T-helper 1 cell (primary cell): ENCODE measurements at regions not wholly inside any gene's neighbourhood (a gene's known extent, or its start where the extent isn't known, plus 50 kb on each side); places are given as distances from the start of the nearest gene placed in this dataset.

Source experiments
- DNase-seq, 5 donors: peaks; one replicate each; pipeline ENCODE4 v3.0.0-alpha.2; 2012 to 2020

DNA sequence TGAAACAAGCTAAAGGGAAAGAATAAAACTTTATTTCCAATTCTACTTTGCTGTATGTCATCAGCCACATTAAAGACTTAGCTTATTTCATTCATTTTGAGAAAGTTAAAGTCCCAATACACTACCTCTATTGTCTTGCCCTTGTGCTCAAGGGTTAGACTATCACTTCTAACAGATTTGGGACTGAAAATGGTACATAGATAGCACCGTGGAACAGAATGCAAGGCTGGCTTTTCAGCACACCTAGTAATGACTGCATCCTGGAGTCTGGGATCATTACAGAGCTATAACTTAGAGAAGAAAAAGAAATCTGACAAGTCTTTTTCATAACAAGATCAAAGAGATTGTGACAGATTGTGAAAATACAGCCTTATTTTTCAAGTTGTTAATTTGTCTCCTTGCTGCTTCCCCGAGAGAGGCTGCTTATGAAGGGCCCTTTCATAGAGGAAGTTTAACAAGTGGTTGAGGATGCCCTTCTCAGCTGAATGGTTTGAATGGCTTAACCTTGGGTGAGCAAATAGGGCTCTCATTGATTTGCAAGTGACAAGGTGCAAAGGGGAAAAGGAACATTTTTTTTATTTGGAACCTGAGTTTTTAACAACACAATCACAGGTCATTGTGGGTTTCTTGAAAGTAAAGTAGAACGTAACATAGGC, 371.8 kb downstream of the EPHA4 start:
- DNase-seq, result no peak

DNA sequence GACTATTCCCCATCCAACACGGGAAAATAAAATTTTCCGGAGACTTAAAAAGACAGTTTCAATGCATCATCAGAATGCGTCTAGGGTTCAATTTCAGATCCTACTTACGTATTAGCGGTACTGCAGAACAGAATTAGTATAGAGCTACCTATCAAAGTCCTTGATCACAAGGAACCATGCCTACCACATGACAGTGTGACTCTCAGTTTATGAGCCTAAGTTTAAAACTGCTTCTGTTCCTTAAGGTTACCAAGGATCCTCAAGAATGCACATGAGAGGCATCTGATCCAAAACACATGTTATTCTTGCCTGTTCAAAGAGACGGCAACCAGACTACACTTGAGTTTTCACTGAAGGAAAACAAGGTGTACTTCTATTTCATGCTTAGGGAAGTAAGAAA, 369.7 kb downstream of the EPHA4 start:
- no peak for DNase-seq

DNA sequence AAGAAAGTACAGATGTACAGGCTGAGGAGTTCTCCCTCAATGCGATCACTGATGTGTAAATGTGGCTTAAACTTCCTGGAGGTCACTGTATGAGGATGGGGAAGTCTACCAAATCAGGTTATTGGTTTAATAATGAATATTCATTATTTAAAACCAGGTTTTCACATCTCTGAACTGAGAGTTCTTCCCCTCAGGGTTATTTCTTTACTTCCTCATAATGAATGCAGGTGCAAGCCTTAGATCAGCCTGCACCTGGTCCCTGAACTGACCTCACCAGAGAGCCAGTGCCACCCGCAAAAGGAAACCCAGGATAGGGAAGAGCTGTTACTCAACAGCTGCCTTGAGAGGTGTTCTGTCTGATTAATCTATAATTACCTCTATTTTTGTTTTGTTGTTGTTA, 369.0 kb downstream of the EPHA4 start:
- DNase-seq, result no peak

DNA sequence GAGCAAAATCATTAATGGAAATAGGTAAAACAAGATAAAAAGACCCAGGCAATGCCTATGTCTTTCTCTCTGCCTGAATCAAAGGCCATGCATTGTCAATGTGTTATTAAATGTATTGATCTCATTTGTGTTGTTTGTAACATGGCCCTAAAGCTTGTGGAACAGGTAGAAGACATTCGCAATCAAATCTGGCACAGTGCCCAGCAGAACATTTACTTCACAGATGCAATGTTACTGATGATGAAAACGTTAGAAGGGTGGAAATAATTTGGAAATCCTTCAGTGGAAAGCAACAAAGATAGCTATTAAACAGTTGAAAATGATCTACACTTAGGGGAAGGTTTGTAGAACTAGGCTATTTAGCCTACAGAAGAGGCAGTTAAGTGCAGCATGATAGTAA, 368.2 kb downstream of the EPHA4 start:
- no peak for DNase-seq

DNA sequence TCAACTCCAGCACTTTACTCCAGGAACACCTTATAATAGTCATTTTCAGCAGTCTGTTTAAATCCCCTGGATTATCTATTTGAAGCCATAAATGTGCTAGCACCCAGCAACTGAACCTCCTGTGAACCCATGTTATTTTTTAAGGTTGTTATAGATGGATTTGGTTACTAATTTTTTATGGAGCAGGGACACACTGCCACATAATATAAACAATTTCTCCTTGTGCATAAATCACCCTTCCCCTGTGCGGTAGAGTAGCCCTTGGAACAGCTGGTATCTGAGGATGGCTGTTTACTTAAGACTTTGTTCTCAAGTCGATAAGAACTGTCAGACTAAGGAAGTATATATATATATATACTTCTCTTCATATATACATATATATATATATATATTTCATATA, 367.4 kb downstream of the EPHA4 start:
- no peak for DNase-seq

DNA sequence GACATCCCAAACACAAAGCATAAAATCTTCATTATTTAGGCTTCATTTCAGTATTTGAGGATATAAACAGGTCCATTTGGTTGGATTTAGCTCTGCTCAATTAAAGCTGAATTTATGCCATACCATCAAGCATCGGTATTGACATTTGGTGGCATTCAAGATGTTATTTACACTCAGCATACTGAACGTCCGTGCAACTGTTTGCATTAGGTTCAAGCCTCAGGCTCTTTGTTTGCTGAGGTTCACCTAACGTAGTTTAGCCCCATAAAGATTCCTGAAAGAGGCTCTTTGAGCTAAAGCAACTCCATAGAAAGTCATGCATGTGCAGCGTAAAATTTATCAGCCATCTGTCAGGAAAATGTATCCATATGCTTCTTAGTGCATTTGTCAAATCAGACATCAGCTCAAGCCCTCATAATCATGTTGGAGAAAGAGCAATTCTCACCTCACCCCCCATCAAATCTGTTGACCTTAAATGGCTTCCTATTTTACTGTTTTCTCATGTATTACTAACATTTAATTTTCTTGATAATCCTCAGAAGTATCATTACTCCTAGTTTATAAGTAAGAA, 366.9 kb downstream of the EPHA4 start:
- no peak for DNase-seq

DNA sequence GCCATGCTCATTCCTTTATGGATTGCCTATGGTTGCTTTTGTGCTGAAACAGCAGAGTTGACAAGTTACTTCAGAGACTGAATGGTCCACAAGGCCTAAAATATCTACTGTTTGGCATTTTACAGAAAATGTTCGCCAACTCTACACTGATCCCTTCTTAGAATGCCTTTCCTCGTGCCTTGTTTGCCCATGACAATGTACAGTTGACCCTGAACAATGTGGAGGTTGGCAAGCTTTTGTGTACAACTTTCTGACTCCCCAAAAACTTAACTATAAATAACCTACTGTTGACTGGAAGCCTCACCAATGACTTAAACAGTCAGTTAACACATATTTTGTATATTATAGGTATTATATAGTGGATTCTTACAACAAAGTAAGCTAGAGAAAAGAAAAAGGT, 361.4 kb downstream of the EPHA4 start:
- DNase-seq, result no peak

DNA sequence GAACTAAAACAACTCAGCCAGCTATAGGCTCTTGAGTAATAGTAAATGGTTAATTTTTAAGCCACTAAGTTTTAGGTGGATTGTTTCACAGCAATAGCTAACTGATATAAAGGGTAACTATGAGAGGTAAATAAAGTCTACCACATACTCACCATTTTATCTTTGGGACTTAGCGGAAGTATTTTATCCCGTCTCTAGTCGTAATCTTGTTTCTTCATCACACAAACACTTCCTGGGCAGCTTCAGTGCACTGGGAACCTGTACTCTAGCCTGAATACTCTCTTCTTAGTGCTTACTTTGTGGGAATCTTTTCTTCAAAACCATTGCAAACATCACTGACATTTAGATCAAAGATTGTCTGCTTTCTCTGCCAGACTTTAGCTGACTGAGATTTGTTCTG, 360.5 kb downstream of the EPHA4 start:
- no peak for DNase-seq

DNA sequence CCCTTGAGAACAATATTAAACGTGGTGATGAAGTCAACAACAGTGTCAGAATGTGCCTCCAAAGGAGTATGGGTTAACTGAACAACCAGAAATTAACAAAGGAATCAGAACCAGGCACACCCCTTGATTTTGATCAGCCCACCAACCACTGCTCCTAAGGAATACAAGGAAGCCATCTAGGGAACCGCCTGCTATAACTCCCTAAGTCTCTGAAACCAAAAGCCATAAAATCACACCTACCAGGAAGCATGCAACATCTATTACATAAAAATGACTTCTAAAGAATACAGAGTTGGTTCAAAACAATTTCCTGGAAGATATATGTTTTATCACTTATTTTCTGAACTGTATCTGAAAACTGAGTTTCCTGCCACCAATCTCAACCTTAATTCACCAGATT, 360.0 kb downstream of the EPHA4 start:
- DNase-seq, result no peak

DNA sequence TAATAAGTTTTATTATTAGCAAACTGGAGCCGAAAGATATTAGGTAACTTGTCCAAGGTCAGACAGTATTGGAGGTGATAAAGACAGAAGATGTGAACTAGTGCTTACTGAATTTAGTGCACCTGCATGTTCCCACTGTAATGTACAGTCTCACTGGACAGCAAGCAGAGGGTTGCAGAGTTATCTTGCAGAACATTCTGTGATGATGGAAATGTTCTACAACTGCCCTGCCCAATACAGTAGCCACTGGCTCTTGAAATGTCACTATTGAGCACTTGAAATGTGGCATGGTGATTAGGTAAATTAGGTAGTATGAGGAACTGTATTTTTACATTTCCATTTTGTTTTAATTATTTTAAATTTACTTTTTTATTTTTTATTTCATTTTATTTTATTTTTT, 356.6 kb downstream of the EPHA4 start:
- no peak for DNase-seq

DNA sequence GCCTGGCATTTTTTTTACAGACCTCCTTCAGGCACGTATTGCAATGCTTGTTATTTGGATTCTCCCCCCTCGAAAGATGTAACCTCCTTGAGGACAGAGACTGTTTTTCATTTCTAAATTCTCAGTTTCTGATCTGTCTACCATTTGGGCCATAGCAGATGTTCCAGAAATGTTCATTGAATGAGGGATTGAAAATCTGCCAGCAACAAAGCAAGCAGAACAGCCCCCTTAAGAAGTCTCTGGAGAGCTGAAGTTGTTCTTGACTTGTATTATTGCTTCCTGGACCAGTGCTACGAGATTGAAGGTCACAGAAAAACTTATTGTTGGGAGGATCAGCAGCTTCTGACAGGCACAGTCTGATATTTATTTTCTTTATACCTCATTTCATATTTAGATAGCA, 355.5 kb downstream of the EPHA4 start:
- DNase-seq, result no peak

DNA sequence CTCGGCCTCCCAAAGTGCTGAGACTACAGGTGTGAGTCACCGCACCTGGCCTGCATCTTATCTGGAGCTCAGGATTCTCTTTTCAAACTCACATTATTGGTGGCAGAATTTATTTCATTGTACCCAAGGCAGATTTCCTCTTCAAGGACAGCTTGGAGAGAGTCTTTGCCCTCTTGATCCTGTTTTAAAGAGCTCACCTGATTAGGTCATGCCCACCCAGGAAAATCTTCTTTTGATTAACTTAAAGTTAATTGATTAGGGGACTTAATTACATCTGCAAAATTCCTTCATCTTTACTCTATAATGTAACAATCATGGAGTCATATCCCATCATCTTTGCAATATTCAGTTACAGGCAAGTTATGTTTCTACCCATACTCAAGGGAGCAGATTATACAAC, 346.4 kb downstream of the EPHA4 start:
- no peak for DNase-seq

DNA sequence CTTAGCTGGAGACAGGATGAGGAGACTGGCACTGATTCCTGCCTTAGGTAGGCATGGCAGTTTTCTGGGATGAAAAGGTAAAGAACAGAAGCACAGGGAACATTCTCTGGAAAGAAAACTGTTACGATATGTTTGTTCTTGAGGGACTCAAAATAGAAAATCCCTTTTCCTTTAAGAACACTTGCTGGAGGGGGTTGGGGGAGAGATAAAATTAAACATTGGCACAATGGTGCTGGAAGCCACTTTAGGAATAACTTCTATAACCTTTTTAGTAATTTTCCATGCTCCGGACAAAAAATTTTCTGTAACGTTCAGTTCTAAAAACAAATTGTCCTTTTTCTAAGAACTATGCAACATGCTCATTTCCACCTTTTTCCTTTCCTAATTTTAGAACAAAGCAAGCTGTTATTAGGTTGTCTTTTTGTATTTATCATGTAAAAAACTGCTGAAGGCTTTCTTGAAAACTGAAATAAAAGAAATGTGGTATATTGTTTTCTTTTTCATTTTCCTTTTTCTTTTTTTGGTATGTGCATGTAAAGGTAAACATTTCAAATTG, 343.8 kb downstream of the EPHA4 start:
- DNase-seq, result no peak

DNA sequence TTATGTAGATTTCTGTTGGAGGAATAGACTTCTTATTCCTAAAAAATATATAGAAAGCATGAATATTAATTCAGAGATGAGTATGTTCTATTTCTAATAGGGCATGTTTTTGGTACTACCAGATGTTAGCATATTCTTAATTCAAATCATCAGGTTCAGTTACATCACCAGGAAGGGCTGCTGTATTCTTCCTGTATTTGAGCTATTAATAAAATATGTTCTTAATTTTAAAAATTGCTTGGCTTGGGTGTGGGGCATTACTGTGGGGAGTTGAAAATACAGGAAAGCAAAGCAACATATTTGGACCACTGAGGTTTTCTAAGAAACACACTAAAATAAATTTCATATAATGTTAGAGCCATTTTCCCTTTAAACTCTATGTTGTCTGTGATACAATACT, 343.0 kb downstream of the EPHA4 start:
- no peak for DNase-seq

DNA sequence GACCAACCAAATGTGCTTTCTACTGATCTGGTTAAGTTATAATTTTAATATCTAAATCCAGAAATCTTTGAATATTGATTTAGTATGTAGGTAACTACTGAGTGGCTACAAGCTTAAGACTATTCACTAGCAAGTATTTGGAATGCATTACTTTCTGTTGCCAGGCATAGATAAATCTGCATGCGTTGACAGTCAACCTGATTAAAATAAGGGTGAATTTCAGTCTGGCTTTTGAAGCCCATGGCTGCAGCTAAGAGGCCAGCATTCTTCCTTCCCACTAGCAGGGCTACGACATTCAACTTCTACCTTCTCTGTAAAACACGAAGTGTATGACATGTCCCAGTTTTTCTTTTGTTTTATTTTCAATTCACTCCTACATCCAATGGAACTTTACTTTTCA, 340.6 kb downstream of the EPHA4 start:
- no peak for DNase-seq

DNA sequence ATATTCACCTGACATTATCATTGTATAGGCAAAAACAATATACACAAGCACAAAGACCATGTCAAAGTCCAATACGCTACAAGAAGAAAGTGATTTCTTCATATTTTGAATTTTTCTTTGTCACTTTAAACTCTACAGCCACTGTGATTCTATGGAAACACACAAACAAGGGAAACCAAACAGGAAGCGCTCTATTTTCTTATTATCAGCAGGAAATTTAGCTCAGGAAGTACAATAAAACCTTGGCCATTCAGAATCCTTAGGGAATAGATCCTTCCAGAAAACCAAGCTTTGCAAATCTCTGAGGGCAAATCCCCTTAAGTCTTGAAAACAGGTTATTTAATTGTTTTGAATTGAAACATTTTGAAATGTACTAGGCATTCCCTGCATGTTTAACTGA, 336.2 kb downstream of the EPHA4 start:
- DNase-seq, result no peak

DNA sequence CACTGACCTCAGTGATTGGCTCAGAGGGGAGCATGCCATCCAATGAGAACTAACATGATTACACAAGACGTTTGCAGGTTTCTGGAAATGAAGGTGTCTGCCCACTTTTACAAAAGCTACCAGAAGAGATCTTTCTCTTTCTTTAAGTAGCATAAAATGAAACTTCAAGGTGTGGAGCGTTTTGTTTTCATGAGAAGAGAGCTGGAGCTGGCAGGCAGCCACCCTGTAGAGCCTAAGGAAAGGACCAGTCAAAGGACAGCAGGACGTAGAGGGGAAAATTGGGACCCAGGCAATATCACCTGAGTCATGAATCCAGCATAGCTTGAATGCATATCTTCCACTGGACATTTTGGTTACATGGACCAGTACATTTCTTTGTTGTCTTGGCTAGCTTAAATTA, 331.0 kb downstream of the EPHA4 start:
- DNase-seq, result no peak

DNA sequence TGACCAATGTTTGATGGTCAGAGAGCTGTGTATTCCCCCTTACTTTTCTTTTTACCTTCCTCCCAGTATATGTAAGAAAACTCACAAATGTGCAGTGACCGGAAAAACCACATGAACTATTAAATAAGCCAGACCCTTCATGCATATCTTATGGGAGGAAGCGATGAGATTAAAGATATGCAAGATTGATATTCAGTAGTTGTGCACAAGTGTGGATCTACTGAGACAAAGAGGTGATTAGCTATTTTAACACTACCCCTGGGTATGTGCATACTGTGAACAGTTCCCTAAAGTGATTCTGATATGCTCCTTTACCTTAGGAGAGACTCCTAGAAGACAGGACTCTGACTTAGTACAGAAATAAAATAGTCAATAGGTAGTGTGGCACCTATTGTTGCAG, 328.3 kb downstream of the EPHA4 start:
- DNase-seq, result no peak

DNA sequence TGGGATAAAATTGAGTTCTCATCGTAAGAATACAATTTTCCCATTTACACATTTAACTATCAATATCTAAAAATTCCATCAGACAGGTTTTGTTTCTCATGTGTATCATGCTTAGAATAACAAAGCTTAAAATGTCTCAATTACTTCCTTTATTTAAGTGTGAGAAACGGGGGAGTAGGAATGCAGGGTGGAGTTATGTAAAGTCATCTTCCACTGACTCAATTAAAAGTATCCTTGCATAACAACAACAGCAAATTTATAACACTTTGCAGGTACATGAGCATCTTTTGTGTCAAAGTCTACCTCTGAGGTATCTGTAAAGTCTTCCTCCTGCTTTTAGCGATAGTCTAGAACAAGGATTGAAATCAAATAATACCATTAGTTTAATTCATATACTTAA, 327.1 kb downstream of the EPHA4 start:
- no peak for DNase-seq

DNA sequence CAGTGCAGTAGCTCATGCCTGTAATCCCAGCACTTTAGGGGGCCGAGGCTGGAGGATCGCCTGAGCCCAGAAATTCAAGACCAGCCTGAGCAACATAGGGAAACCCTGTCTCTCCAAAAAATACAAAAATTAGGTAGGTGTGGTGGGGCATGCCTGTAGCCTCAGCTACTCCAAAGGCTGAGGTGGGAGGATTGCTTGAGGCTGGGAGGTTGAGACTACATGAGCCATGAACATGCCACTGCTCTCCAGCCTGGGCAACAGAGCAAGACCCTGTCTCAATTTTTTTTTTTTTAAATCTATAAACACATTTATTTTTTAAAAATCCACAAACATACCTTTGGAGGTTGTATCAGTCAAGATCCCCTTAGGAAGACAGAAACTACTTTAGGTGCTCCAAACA, 326.3 kb downstream of the EPHA4 start:
- DNase-seq, result no peak

DNA sequence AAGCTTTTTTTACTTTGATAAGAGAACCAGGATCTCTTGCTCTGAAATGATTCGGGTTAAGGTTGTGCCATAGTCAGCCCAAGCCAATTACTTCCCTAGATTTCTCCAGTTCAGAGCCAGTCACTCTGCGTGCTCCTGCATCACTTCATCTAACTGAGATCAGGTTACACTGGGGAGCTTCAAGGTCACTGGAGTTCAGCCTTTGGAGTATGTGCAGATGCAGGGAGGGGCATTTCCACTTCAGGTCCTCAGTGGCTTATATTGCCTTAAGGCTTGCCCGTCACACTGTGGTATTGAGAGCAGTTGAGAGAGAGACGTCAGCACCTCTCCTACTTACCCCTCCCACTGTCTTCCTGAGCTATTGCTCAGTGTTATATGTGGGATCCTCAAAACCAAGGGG, 317.8 kb downstream of the EPHA4 start:
- no peak for DNase-seq

DNA sequence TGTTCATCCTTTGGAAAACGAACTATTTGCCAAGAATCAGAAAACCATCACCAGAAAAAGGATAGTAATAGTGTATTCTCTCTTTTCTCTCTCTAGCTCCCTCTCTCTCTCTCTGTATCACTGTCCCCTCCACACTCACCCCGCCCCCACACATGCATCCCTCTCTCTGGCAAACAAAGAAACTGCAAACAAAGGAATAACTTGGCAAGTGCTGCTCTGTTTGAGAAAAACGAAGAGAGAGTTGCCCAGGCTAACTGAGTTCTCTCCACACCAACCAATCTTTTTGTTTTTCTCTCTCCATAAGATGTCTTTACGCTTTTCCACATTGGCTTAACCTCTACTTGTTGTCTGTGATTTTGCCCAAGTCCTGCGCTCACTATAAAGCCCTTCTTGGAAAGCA, 316.2 kb downstream of the EPHA4 start:
- DNase-seq, result no peak

DNA sequence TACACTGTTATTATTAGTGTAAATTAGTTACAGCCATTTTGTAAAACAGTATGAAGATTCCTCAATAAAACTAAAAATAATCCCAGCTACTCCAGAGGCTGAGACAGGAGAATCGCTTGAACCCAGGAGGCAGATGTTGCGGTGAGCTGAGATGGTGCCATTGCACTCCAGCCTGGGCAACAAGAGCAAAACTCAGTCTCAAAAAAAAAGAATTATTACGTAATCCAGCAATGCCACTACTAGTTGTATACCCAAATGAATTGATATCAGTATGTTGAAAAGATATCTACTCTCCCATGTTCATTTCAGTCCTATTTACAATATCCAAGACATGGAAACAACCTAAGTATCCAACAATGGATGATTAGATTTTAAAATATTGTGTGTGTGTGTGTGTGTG, 313.6 kb downstream of the EPHA4 start:
- DNase-seq, result no peak

DNA sequence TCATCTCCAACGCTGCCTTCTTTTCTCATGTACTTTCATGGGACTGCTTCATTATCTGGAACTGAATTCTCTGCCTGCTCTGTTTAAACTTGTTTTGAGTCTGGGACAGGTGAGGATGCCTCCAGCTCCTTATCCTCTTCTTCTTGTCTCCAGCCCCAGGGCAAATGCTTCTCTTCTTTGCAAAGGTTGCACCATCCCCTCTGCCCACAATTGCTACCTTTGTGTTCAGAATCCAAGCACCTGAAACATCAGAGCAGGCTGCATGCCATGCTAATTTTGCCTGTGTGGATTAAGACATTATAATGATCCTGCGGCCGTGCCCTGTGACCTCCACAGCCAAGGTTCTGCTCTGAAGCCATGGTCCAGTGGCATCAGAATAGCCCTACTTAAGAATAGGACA, 309.5 kb downstream of the EPHA4 start:
- no peak for DNase-seq

DNA sequence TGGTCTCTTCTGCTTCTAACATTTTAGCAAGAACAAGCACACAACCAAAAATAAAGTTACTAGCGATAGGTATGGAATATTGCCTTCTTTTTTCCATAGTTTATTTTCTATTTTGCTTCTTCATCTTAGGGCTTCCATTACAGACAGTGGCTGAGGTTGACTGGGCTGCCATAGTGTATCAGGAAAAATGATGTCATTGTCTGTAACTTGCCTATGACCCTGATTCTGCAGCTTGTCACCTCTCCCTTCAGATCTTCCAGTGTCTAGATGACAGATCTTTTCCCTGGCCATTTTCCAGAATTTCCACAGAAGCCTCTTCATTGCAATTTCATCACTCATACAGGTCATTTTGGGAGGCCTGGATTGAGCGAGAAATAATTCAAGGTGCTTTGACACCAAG, 308.5 kb downstream of the EPHA4 start:
- DNase-seq, result no peak
